ENCODE measurements at regions not wholly inside any gene's neighbourhood (a gene's known extent, or its start where the extent isn't known, plus 50 kb on each side); places are given as distances from the start of the nearest gene placed in this dataset.
"Not testable (repeated sequence)": the region's sequence is repeated elsewhere in the genome, so short reads cannot be mapped to it uniquely, and the experiment has no call there.

GRCh38 chr14:25699981-25700380 is 650.0 kb upstream of the STXBP6 start:
- no peak for ATAC-seq
- Mint-ChIP-seq H3K27ac (no peak overlapping the region), H3K27me3 (no peaks in the 10 kb centered on the region), H3K4me3 (no peak overlapping the region), H3K4me1 (no peaks in the 10 kb centered on the region), H3K36me3 (no peaks in the 10 kb centered on the region), H3K9me3 (ENCODE audit: low read depth) (peaks cover 6% of the 10 kb centered on the region)
- CTCF ChIA-PET, result no interaction called here
- no peak for DNase-seq

- Mint-ChIP-seq H3K9me3 (ENCODE audit: low read depth) (peaks cover 12% of the 10 kb centered on the region), H3K4me1 (no peaks in the 10 kb centered on the region), H3K36me3 (no peaks in the 10 kb centered on the region), H3K4me3 (no peak overlapping the region), H3K27ac (no peak overlapping the region), H3K27me3 (no peaks in the 10 kb centered on the region)
- ATAC-seq (no peak), DNase-seq (no peak)
- CTCF ChIA-PET, result no interaction called here
Observed at GRCh38 chr14:25698111-25698510, 648.2 kb upstream of the STXBP6 start.

- Mint-ChIP-seq H3K27ac (no peak overlapping the region), H3K4me3 (no peak overlapping the region), H3K36me3 (no peaks in the 10 kb centered on the region), H3K9me3 (ENCODE audit: low read depth) (peaks cover 15% of the 10 kb centered on the region), H3K4me1 (no peaks in the 10 kb centered on the region), H3K27me3 (no peaks in the 10 kb centered on the region)
- CTCF ChIA-PET, result no interaction called here
- ATAC-seq, result no peak
- DNase-seq, result no peak
Observed at GRCh38 chr14:25696176-25696575, 646.2 kb upstream of the STXBP6 start.

- DNase-seq, result no peak
- H3K4me1 Mint-ChIP-seq, result no peaks in the 10 kb centered on the region
- H3K9me3 Mint-ChIP-seq (ENCODE audit: low read depth), result peaks cover 10% of the 10 kb centered on the region
- H3K36me3 Mint-ChIP-seq, result no peaks in the 10 kb centered on the region
- H3K27me3 Mint-ChIP-seq, result no peaks in the 10 kb centered on the region
- no peak for ATAC-seq
- H3K27ac Mint-ChIP-seq, result no peak overlapping the region
- CTCF ChIA-PET, result no interaction called here
- no peak overlapping the region for H3K4me3 Mint-ChIP-seq
Observed at GRCh38 chr14:25685004-25685403, 635.1 kb upstream of the STXBP6 start.

GRCh38 chr14:25680934-25681333 is 631.0 kb upstream of the STXBP6 start:
- ATAC-seq (no peak), DNase-seq (no peak)
- Mint-ChIP-seq H3K27ac (no peak overlapping the region), H3K4me3 (no peak overlapping the region), H3K27me3 (no peaks in the 10 kb centered on the region), H3K36me3 (no peaks in the 10 kb centered on the region), H3K4me1 (no peaks in the 10 kb centered on the region), H3K9me3 (ENCODE audit: low read depth) (peaks cover 17% of the 10 kb centered on the region)
- CTCF ChIA-PET, result no interaction called here

- H3K36me3 Mint-ChIP-seq, H3K4me1 Mint-ChIP-seq, DNase-seq, ATAC-seq, H3K27me3 Mint-ChIP-seq, H3K4me3 Mint-ChIP-seq, H3K27ac Mint-ChIP-seq, CTCF ChIA-PET: not testable (repeated sequence)
- H3K9me3 Mint-ChIP-seq (ENCODE audit: low read depth), result peaks cover 17% of the 10 kb centered on the region
Observed at GRCh38 chr14:25680511-25680910, 630.6 kb upstream of the STXBP6 start.

- H3K27ac Mint-ChIP-seq, result no peak overlapping the region
- ATAC-seq (no peak), DNase-seq (no peak)
- H3K27me3 Mint-ChIP-seq, result no peaks in the 10 kb centered on the region
- peaks cover 20% of the 10 kb centered on the region for H3K9me3 Mint-ChIP-seq (ENCODE audit: low read depth)
- CTCF ChIA-PET, result no interaction called here
- H3K4me3 Mint-ChIP-seq, result no peak overlapping the region
- H3K36me3 Mint-ChIP-seq, result no peaks in the 10 kb centered on the region
- no peaks in the 10 kb centered on the region for H3K4me1 Mint-ChIP-seq
Observed at GRCh38 chr14:25677111-25677510, 627.2 kb upstream of the STXBP6 start.

- DNase-seq (no peak), ATAC-seq (no peak)
- CTCF ChIA-PET, result no interaction called here
- Mint-ChIP-seq H3K9me3 (ENCODE audit: low read depth) (peaks cover 5% of the 10 kb centered on the region), H3K27me3 (no peaks in the 10 kb centered on the region), H3K36me3 (no peaks in the 10 kb centered on the region), H3K27ac (no peak overlapping the region), H3K4me1 (no peaks in the 10 kb centered on the region), H3K4me3 (no peak overlapping the region)
Observed at GRCh38 chr14:25667387-25667786, 617.4 kb upstream of the STXBP6 start.

- H3K36me3 Mint-ChIP-seq, result no peaks in the 10 kb centered on the region
- no peak for ATAC-seq
- DNase-seq, result no peak
- no peaks in the 10 kb centered on the region for H3K27me3 Mint-ChIP-seq
- H3K27ac Mint-ChIP-seq, result no peak overlapping the region
- H3K9me3 Mint-ChIP-seq (ENCODE audit: low read depth), result peaks cover 6% of the 10 kb centered on the region
- H3K4me3 Mint-ChIP-seq, result no peak overlapping the region
- H3K4me1 Mint-ChIP-seq, result no peaks in the 10 kb centered on the region
- CTCF ChIA-PET, result no interaction called here
Observed at GRCh38 chr14:25666877-25667276, 616.9 kb upstream of the STXBP6 start.

GRCh38 chr14:25658988-25659387 is 609.0 kb upstream of the STXBP6 start:
- Mint-ChIP-seq H3K9me3 (ENCODE audit: low read depth) (peaks cover 9% of the 10 kb centered on the region), H3K4me3 (no peak overlapping the region), H3K4me1 (no peaks in the 10 kb centered on the region), H3K27me3 (no peaks in the 10 kb centered on the region), H3K36me3 (no peaks in the 10 kb centered on the region), H3K27ac (no peak overlapping the region)
- ATAC-seq (no peak), DNase-seq (no peak)
- CTCF ChIA-PET, result no interaction called here

GRCh38 chr14:25630447-25630846 is 580.5 kb upstream of the STXBP6 start:
- H3K9me3 Mint-ChIP-seq (ENCODE audit: low read depth), result peaks cover 12% of the 10 kb centered on the region

GRCh38 chr14:25628978-25629377 is 579.0 kb upstream of the STXBP6 start:
- Mint-ChIP-seq H3K27me3 (no peaks in the 10 kb centered on the region), H3K4me3 (no peak overlapping the region), H3K27ac (no peak overlapping the region), H3K36me3 (no peaks in the 10 kb centered on the region), H3K4me1 (no peaks in the 10 kb centered on the region), H3K9me3 (ENCODE audit: low read depth) (peaks cover 11% of the 10 kb centered on the region)
- ATAC-seq, result no peak
- CTCF ChIA-PET, result no interaction called here
- no peak for DNase-seq

More at GRCh38 chr14:25630447-25630846, 580.5 kb upstream of the STXBP6 start:
- Mint-ChIP-seq H3K27ac (no peak overlapping the region), H3K4me1 (no peaks in the 10 kb centered on the region), H3K27me3 (no peaks in the 10 kb centered on the region), H3K36me3 (no peaks in the 10 kb centered on the region), H3K4me3 (no peak overlapping the region)
- CTCF ChIA-PET, result no interaction called here
- no peak for DNase-seq
- no peak for ATAC-seq

- no peak for DNase-seq
- Mint-ChIP-seq H3K27ac (no peak overlapping the region), H3K4me3 (no peak overlapping the region), H3K9me3 (ENCODE audit: low read depth) (peaks cover 8% of the 10 kb centered on the region), H3K4me1 (no peaks in the 10 kb centered on the region), H3K27me3 (no peaks in the 10 kb centered on the region), H3K36me3 (no peaks in the 10 kb centered on the region)
- ATAC-seq, result no peak
- CTCF ChIA-PET, result no interaction called here
Observed at GRCh38 chr14:25628390-25628789, 578.4 kb upstream of the STXBP6 start.

GRCh38 chr14:25626986-25627385 is 577.0 kb upstream of the STXBP6 start:
- no peak for ATAC-seq
- Mint-ChIP-seq H3K4me3 (no peak overlapping the region), H3K27me3 (no peaks in the 10 kb centered on the region), H3K36me3 (no peaks in the 10 kb centered on the region), H3K4me1 (no peaks in the 10 kb centered on the region), H3K27ac (no peak overlapping the region), H3K9me3 (ENCODE audit: low read depth) (peaks cover 11% of the 10 kb centered on the region)
- CTCF ChIA-PET, result no interaction called here
- DNase-seq, result no peak

- no peak for DNase-seq
- H3K27me3 Mint-ChIP-seq, result no peaks in the 10 kb centered on the region
- CTCF ChIA-PET, result no interaction called here
- peaks cover 21% of the 10 kb centered on the region for H3K9me3 Mint-ChIP-seq (ENCODE audit: low read depth)
- no peaks in the 10 kb centered on the region for H3K4me1 Mint-ChIP-seq
- no peak overlapping the region for H3K4me3 Mint-ChIP-seq
- ATAC-seq, result no peak
- H3K36me3 Mint-ChIP-seq, result no peaks in the 10 kb centered on the region
- no peak overlapping the region for H3K27ac Mint-ChIP-seq
Observed at GRCh38 chr14:25622763-25623162, 572.8 kb upstream of the STXBP6 start.
